ENCODE measurements at regions not wholly inside any gene's neighbourhood (a gene's known extent, or its start where the extent isn't known, plus 50 kb on each side); places are given as distances from the start of the nearest gene placed in this dataset.

DNA sequence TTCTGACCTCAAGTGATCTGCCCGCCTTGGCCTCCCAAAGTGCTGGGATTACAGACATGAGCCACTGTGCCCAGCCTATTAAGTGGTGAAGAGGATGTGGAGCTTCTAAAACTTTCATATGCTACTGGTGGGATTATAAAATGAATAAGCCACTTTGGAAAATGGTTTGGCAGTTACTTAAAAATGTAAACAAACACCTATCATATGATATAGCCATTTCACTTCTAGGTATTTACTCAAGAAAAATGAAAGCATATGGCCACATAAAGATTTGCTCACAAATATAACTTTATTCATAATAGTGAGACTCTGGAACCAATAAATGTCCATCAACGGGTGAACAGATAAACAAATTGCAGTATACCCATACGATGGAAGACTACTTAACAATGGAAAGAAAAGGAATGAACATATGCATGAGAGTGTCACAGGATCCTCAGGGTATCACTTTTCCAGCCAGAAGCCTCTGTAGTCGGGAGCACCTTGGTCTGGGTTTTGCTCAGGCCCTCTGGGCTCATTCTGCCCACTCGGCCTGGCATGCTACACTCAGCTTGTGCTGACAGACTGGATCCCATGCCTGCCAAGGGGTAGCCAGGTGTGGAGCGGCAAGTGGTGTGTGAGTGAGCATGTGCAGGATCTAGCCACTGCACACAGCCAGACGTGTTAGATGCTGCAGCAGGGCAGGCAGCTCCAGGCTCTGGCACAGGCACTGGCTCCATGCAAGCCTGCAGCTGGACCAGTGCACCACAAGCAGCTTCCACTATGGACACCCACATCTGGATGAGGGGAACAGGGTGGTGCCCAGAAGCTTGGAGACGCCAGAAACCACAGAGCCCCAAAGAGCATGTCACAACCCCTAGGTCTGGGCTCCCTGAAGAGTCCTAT is 213.2 kb upstream of the DIO3 start:
- DNase-seq, result no peak

DNA sequence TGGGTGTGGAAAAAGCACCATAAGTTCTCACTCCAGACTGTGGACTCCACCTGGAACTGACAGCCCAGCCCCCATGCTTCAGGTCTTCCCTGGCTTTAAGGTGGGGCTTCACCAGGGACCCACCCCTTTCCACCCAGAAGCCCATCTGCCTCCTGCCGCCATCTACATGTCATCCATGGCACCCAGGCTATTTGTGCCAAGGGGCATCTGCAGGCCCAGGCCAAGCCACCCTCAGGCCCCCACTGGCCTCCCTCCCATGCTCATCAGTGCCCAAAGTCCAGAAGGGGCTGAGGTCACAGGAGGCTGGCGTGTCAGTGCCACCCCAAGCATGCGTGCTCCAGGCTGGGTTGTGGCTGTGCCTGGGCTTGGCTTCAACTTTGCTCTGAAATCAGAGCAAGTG is 212.2 kb upstream of the DIO3 start:
- DNase-seq, result no peak

DNA sequence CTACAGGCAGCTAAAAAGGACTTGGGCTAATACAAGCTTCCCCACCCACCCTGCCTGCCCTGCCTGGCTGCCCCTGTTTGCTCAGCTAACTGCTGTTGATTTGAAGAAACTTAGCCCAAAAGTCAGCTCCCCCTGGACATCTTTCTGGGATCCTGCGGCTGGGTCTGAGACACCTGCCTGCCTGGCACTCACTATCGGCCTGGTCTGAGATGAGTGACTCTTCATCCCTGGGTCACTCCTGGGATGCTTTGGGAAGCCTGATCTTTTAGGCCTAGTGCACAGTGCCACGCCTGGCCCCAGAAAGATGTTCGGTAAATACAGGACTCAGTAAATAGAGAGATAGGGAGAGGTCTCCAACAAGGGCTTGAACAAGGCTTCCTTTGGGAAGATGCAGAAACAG is 211.3 kb upstream of the DIO3 start:
- DNase-seq, result no peak

DNA sequence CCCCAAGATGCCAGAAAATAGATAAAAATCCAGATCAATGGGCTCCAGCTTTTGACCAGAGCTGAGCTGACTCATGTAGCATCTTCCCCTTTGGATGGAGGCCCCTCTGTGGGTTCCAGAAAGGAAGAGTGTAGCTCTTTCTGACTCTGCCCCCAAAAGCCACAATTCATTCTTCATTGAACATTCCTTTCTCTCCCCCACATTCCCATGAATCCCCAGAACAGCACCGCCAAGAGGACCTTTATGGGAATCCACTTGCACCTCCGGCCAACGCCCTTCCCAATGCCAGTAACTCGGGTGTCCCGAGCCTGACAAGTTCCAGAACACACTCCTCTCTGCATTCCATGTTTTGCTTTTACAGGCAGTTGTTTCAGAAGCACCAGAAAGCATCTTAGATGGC is 210.6 kb upstream of the DIO3 start:
- DNase-seq, result no peak

DNA sequence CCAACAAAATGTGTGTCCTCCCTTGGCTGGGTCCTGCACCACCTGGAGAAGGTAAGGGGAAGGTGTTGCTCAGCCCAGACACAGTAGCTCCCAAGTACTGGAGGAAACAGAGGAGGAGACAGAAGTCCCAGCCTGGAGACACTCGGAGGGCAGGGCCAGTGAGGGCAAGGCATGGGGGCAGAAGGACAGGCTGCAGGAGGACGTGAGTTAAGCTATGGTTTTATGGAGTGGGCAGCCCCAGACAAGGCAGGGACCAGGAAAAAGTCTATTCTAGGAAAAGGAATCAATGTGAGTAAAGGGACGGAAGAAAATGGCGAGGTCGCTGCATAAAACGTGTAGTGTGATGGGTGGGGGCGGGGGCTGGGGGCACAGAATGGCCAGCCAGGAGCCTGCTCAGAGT is 210.1 kb upstream of the DIO3 start:
- DNase-seq, result no peak

DNA sequence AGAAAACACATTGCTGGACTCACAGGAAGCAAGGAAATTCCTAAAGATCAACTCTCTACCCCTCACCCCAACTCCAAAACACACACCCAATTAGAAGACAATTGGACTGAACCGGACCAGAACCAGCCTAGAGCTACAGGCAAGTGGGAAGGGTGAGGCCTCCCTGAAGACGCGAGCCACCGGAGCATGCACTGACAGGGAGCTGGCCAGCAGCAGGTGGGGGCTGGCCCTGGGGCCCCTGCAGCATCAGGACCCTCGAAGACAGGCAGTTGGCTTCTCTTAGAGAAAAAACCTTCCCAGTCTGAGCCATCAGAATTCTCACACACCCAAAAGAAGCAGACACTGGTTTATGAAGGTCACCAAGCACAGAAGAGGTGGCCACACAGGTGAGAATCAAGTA is 209.5 kb upstream of the DIO3 start:
- no peak for DNase-seq

DNA sequence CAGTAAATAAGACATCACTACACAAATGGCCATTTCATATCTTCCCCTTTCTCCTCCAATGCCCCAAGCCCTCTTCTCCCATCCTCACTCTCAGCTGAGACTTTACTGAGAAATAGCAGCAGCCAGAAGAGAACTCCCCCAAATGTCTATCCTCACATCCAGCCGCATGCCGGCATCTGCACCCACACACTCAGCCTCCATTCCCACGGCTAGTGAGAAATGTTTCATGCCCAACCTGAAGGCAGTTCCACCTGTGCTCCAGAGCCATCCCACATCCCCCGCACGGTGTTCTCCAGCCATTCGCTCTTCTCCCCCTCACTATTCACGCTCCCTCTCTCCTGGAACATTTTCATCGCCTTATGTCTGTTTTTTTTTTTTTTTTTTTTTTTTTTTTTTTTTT is 208.7 kb upstream of the DIO3 start:
- no peak for DNase-seq

DNA sequence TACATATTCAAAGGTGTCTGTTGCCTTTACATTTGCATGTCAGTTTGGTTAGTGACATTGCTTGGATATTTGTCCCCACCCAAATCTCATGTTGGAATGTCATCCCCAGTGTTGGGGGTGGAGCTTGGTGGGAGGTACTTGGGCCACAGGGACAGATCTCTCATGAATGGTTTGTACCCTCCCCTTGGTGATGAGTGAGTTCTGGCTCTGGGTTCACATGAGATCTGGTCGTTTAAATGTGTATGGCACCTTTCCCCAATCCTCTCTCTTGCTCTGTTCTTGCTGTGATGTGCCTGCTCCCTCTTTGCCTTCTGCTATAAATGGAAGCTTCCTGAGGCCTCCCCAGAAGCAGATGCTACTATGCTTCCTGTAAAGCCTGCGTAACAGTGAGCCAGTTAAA is 207.9 kb upstream of the DIO3 start:
- no peak for DNase-seq

DNA sequence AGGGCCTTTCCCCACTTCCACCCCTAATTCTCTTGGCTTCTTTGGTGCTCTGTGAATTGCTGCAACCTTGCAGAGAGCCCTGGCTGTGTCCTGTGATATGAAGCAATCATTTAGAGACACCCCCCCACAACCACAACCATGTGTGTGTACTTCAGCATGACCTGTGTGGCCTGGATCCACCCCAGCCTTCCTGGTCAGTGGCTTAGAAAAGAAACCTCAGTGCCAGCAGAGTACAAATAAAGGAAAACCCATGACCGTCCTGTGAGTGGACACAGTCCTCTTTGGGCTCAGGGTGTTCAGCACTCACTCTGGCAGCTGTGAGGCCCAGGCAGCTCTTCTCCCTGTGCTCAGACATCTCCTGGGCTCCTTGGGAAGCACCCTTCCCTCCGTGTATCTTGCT is 206.6 kb upstream of the DIO3 start:
- DNase-seq, result no peak

DNA sequence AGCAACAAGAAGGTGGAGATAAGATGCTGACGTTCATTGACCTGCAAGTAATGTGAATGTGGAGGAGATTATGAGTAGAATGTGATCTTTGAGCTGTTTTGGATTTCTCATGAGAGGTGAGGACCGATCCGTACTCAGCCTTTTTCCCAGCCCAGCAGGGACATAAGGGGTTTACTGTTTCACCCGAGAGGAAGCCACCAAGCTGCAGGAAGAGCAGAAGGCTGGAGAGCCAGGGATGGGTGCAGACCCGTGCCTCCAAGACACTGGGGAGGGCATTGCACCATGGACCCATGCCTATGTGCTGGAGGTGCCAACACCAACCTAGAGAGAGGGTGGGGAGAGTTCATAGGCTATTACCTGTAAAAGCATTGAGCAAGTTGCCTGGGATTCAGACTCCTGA is 206.0 kb upstream of the DIO3 start:
- DNase-seq, result no peak

DNA sequence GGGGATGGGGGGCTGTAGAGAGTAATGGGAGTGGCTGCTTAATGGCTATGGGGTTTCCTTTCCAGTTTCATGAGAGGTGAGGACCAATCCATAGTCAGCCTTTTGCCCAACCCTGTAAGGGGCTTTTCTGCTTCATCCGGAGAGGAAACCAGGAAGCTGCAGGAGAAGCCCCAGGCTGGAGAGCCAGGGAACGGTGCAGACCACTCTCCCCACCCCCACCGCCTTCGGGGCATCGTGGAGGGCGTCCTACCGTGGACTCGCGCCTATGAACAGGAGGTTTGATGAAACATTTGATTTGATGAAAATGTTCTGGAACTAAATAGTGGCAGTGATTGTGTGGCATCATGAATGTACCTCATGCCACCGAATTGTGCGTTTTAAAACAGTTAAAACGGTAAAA is 204.3 kb upstream of the DIO3 start:
- no peak for DNase-seq

DNA sequence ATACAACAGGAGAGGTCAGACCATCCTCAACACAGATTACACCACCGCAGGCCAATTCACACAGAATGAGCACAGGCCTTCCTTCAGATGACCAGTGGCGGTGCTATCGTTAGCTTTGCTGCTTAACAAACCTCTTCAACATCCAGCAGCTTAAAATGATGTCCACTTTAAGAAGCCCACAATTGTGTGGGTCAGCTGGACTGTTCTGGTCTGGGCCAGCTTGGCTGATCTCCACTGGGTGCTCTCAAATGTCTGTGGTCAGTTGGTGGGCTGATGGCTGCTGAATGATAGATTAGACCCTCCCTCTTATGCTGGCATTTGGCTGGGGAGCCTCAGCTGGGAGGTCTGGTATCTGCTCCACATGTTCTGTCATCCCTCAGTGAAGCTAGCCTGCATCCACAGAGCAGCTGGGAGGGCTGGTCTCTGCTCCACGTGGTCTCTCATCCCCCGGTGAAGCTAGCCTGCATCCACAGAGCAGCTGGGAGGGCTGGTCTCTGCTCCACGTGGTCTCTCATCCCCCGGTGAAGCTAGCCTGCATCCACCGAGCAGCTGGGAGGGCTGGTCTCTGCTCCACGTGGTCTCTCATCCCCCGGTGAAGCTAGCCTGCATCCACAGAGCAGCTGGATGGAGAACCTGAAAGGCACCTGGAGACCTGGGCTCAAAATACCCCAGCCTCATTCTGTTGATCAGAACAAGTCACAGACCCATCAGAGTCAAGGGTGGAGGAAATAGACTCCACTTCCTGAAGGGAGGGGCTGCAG is 203.6 kb upstream of the DIO3 start:
- no peak for DNase-seq

DNA sequence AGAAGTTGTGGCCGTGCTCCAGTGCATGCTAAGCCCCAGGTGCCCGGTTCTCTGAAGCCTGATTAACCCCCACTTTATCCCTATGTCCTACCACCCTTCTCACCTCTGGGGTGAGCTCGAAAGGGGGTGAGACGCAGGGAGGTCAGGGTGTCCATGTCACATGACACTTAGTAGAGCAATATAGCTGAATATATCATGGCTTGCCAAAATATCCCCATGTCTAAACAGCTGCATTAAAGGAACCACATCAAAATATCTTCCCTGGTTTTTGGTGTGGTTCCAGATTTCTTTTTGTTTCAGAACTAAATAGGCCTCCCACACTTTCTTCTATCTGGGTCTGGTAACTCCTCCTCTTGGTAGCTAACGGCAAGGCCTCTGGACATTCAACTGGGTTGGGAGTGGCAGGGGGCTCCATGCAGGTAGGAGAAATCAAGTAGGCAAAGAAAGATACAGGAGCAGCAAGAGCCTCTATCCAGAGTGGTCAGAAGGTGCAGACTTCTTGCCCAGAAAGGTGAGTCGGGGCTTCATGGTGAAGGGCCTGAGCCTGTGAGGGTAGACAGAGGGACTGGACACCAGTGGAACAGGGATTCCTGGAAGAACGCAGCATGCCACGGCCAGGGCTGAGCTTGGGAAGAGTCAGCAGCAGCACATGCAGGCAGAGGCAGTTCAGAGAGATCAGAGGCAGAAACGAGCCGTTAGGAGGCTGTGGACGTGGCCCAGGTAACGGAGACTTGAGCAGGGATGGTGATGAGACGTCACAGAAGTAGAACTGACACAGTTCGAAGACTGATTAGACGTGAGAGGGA is 202.8 kb upstream of the DIO3 start:
- no peak for DNase-seq

DNA sequence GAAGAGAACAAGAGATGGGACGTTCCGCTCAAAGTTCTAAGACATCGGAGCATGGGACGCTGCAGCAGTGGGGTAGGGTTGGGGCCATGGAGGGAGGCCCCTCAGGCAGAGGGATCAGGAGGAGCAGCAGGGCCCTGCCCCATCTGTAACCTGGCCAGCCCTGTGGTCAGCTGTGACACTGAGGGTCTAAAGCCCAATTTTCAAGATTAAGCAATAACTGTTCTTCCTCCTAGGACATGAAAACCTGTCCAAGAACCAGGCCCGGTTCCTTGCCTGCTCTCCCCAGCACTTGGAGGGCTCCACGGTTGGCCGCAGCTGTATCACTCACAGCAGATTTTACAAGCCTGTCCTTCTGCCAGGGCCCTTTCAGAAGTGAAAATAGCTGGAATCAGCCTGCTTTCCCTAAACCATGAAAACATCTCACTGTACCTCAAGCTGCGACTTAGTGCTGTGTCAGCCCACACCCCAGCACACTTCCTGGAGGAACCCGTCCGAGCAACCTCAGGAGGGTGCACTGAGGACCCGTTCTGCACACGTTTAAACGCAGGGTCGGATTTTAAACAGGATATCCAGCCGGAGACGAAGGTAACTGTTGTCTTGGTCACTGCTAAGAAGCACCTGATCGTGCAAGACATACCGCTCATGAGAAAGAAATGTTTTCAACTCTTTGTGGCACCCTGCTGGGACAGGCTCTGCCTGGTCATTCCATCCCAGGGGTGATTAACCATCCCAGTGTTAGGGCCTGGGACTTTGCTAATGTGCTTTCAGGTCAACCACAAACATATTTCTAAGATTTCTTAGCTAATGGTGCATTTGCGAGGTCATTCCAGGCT is 201.9 kb upstream of the DIO3 start:
- DNase-seq, result no peak

DNA sequence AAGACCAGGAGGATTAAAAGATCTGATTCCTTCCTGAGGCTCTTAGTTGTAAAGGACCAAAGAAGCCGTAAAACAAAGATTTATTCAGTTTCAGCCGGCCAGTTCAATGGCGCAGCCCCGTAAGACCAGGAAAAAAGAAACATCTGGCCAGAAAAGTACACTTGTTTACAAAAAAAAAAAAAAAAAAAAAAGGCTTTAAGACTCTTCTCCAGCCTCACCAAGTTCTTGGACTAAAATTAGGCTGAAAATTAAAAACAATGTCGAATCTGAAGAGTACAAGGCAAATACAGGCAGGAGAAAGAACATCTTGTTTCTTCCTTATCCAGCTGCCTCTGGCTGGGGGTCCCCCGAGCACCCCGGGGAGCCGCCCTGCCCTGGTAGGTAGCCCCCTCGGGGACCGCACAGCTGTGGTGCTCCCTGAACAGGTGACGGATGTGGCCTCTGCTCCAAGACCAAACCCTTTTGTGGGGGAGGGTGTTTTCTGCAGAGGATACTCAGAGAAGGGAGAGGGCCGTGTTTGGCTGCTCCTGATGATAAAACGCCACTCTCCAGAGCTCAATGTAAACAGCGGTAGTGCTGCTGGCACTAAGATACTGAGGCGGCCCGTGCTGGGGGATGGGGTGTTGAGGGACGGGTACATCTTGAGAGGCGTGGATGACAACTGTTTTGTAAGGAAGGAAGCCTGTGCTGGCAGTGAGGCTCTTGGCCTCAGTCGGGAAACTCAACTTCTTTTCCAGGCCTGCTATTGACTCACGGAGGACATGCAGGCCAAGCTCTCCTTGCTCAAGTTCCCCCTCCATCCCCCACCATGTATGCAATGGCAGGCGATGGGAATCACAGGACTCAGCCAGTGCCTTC is 201.0 kb upstream of the DIO3 start:
- no peak for DNase-seq

DNA sequence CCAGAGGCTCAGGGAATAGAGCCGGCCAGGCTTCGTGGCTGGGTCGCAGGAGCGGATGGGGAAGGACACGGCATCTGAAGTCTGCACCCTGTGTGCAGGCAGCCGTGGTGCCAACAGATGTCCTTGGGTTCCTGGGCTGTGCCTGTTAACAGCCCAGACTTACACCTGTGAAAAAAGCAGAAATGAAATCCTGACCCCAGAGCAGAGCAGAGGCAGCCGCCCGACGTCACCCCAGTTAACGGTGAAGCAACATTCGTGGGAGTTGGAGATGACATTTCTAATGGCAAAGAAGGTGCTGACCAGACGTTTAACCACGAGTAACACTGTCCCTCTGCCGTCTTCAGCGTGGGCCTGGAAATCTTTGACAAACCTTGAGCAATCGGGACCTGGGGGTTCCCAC is 200.3 kb upstream of the DIO3 start:
- no peak for DNase-seq

DNA sequence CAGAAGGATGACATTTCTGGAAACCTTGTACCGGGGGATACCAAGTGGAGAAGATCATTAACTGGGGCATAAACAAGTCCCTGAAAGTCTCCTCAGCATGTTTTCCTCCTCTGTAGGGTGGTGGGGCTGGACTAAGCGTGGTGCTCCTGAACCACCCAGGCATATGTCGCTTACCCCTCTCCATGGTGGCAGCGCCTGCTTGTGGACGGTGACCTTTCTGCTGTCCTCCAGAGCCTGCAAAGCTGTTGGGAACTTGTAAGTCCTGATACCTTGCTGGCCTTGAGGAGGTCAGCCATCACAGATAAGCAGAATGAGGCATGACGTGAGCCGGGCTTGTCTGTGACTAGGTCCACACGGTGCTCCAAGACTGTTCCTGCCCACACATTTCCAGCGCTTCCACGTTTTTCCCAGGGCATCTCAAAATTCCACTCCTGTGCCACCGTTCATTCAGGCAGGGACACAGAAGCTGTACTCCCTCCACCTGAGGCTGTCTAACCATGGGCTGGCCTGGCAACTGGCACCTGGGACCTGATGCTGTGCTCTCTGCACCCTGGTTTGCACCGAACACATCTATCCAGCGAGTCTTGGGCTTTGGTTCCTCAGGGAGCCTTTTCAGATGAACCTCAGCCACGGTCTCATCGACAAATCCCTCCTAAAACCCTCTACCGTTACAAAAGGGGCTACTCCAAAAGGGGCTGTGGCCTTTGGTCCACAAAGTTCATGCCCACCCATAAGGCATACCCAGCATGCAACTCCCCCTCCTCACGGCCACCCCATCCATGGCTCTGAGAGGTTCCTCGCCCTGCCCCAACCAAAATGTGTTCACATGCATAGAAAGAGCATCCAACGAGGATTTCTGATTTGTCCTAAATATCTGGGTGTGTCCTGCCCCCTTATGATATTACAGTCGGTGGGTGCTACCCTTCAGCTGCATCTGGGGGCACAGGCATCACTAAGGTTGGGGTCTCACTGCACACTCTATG is 199.6 kb upstream of the DIO3 start:
- DNase-seq, result no peak

DNA sequence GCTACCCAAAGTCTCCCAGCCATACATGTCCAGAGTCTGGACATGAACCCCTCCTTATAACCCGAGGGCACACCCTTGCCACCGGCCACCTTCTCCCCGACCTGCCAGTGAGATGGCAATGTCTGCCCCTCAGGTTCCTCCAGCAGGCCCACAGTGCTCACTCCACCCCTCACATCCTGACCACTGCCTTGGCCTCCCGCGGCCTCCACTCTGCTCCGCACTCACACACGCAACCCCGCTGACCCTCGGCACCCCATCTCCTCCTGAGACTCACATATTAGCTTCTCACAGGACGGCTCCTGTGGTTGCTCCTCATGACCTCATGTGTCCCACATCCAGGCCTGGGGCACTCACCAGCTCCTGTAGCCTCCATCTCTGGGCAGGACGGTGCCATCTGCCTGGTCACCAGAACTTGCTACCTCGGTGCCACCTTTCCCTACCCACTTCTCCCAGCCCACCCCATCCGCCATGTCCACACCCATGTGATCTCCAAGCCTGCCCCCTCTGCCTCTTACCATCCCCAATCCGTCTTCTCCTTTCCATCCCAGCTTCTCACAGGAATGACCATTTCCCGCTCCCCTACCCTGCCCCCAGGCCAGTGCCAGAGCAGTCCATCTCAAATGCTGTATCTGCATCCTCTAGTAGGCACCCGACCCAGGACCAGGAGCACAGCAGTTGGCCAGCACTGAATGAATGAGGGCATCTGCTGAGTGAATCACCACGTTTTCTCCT is 198.6 kb upstream of the DIO3 start:
- no peak for DNase-seq

DNA sequence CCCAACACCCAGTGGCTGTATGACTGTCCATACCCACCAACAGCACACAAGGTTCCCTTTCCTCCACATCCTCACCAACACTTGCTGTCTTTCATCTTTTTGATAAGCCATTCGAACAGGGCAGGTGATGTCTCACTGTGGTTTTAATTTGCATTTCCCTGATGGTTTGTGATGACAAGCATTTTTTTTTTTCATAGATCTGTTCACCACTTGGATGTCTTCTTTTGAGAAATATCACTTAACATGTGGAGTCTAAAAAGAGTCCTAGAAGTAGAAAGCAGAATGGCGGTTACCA is 198.1 kb upstream of the DIO3 start:
- DNase-seq, result no peak

DNA sequence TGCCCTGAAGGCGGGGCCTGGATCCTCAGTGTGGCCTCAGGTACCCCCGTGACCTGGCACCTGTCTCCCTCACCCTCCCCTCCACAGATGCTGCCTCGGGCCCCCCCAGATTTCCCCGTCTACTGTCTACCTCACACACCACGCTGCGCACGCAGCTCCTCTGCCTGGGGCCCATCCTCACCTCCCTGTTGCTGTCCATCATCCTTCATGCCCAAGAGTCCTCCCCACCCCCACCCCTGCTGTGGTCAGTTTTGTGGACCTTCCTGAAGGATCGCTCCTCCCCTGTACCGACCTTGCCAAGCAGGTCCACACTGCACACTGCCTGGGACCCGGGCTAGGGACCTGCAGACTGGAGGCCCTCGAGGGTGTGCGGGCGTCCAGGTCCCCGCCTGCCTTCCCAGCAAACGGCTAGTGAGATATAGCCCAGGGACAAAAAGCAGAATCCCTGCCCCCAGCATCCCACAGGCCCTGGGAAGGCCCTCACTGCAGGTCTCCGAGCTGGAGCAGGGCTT is 197.4 kb upstream of the DIO3 start:
- no peak for DNase-seq

Measured in NCI-H2081 treated with DMSO at 0.1 percent for 48 hours (cell line).